Lower leg skin (tissue), 3 donors: ENCODE measurements at regions not wholly inside any gene's neighbourhood (a gene's known extent, or its start where the extent isn't known, plus 50 kb on each side); places are given as distances from the start of the nearest gene placed in this dataset.

Source experiments
- POLR2A ChIP-seq, 2 donors: fragments of 450-650 bp; IDR thresholded peaks; one replicate each; pipeline ENCODE4 v1.6.1; 2016 to 2017; ENCODE audit warnings: antibody characterized with exemption in 2 of 2, mild to moderate bottlenecking in 1 of 2, moderate library complexity in 1 of 2
- TF ChIP-seq, protein P1 (sequence below), 3 donors: fragments of 450-650 bp; IDR thresholded peaks; one replicate each; pipeline ENCODE4 v1.5.1; 2016; ENCODE audit warnings: antibody characterized with exemption in 3 of 3, mild to moderate bottlenecking in 3 of 3, moderate library complexity in 2 of 3

DNA sequence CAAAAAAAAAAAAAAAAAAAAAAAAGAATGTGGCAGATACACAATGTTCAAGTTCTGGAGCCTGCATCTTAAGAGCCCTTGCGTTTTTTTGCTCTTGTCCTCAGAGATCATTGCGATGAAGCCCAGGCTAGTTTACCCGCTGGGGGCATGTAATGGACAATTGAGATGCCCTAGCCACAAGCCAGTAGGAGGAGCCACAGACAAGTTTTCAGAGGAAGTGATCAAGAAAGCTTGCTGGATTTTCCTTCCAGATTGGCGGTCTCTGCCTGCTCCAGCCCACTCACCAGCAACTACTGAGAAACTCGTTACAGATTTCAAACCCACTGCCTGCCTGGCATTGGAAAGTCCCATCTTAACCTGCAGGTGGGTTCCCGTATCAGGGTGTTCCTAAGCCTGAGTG, 192.1 kb upstream of the EOMES start:
- TF ChIP-seq POLR2A (IDR thresholded peaks at IDR 0.05): no peak
- TF ChIP-seq, protein P1, sequence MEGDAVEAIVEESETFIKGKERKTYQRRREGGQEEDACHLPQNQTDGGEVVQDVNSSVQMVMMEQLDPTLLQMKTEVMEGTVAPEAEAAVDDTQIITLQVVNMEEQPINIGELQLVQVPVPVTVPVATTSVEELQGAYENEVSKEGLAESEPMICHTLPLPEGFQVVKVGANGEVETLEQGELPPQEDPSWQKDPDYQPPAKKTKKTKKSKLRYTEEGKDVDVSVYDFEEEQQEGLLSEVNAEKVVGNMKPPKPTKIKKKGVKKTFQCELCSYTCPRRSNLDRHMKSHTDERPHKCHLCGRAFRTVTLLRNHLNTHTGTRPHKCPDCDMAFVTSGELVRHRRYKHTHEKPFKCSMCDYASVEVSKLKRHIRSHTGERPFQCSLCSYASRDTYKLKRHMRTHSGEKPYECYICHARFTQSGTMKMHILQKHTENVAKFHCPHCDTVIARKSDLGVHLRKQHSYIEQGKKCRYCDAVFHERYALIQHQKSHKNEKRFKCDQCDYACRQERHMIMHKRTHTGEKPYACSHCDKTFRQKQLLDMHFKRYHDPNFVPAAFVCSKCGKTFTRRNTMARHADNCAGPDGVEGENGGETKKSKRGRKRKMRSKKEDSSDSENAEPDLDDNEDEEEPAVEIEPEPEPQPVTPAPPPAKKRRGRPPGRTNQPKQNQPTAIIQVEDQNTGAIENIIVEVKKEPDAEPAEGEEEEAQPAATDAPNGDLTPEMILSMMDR (IDR thresholded peaks at IDR 0.05): no peak
